Progenitor cell of endocrine pancreas (in vitro differentiated cells): ENCODE measurements at regions not wholly inside any gene's neighbourhood (a gene's known extent, or its start where the extent isn't known, plus 50 kb on each side); places are given as distances from the start of the nearest gene placed in this dataset.
"Not testable (repeated sequence)": the region's sequence is repeated elsewhere in the genome, so short reads cannot be mapped to it uniquely, and the experiment has no call there.

ENCODE experiments used
- DNase-seq: peaks from one replicate; pipeline ENCODE4 v3.0.0; 2021; ENCODE audit warnings: low spot score; ENCODE audit not compliant: unreplicated experiment
- H3K27ac Mint-ChIP-seq: 2 replicates; pipeline ENCODE4 v1.8.0; 2021; ENCODE audit warnings: mild to moderate bottlenecking, moderate library complexity, mixed read lengths
- H3K27me3 Mint-ChIP-seq: 2 replicates; pipeline ENCODE4 v1.8.0; 2021; ENCODE audit warnings: mixed read lengths
- H3K36me3 Mint-ChIP-seq: 2 replicates; pipeline ENCODE4 v1.8.0; 2022; ENCODE audit warnings: mixed read lengths; ENCODE audit not compliant: insufficient read depth
- H3K4me1 Mint-ChIP-seq: 2 replicates; pipeline ENCODE4 v1.8.0; 2021; ENCODE audit warnings: low read depth, mixed read lengths
- H3K4me3 Mint-ChIP-seq: 2 replicates; pipeline ENCODE4 v1.8.0; 2021; ENCODE audit warnings: low read depth, mild to moderate bottlenecking, moderate library complexity, mixed read lengths
- H3K9me3 Mint-ChIP-seq: 2 replicates; pipeline ENCODE4 v1.8.0; 2021; ENCODE audit warnings: low read depth, mixed read lengths
- CTCF ChIP-seq: fragments of 200-600 bp; sonication (generic); IDR thresholded peaks from one replicate; pipeline ENCODE4 v1.5.0; 2021; ENCODE audit warnings: antibody characterized with exemption, mild to moderate bottlenecking; ENCODE audit not compliant: unreplicated experiment

GRCh38 chr7:68073701-68074100 lies 1077.1 kb downstream of the TYW1 start:
- H3K4me1 Mint-ChIP-seq = no peaks in the 10 kb centered on the region
- no peak overlapping the region for H3K27ac Mint-ChIP-seq
- H3K9me3 Mint-ChIP-seq = peaks cover 3% of the 10 kb centered on the region
- TF ChIP-seq CTCF = no peak
- H3K4me3 Mint-ChIP-seq = no peak overlapping the region
- no peaks in the 10 kb centered on the region for H3K36me3 Mint-ChIP-seq
- peaks cover 3% of the 10 kb centered on the region for H3K27me3 Mint-ChIP-seq
- no peak for DNase-seq

- no peak for DNase-seq
- H3K27ac Mint-ChIP-seq = no peak overlapping the region
- H3K4me1 Mint-ChIP-seq = no peaks in the 10 kb centered on the region
- H3K36me3 Mint-ChIP-seq = no peaks in the 10 kb centered on the region
- no peak for TF ChIP-seq CTCF
- H3K4me3 Mint-ChIP-seq = no peak overlapping the region
- H3K9me3 Mint-ChIP-seq = peaks cover 3% of the 10 kb centered on the region
- H3K27me3 Mint-ChIP-seq = peaks cover 3% of the 10 kb centered on the region
These were observed 1077.6 kb downstream of the TYW1 start for GRCh38 chr7:68074242-68074641.

- Mint-ChIP-seq H3K27me3 (peaks cover 1% of the 10 kb centered on the region), H3K4me1 (no peaks in the 10 kb centered on the region), H3K36me3 (no peaks in the 10 kb centered on the region), H3K4me3 (no peak overlapping the region), H3K27ac (no peak overlapping the region), H3K9me3 (peaks cover 10% of the 10 kb centered on the region)
- TF ChIP-seq CTCF = no peak
- DNase-seq = no peak
These were observed 1081.6 kb downstream of the TYW1 start for GRCh38 chr7:68078157-68078710.

- not testable (repeated sequence) for H3K9me3 Mint-ChIP-seq, H3K27ac Mint-ChIP-seq, H3K36me3 Mint-ChIP-seq
These were observed 1085.7 kb downstream of the TYW1 start for GRCh38 chr7:68082066-68082960.

GRCh38 chr7:68082961-68083657 lies 1086.5 kb downstream of the TYW1 start:
- not testable (repeated sequence) for H3K4me3 Mint-ChIP-seq, H3K36me3 Mint-ChIP-seq, H3K27ac Mint-ChIP-seq, H3K27me3 Mint-ChIP-seq, H3K9me3 Mint-ChIP-seq, H3K4me1 Mint-ChIP-seq, DNase-seq

More at GRCh38 chr7:68082066-68082960, 1085.7 kb downstream of the TYW1 start:
- not testable (repeated sequence) for DNase-seq, H3K4me1 Mint-ChIP-seq, H3K27me3 Mint-ChIP-seq, H3K4me3 Mint-ChIP-seq

GRCh38 chr7:68087401-68087800 lies 1090.8 kb downstream of the TYW1 start:
- Mint-ChIP-seq H3K9me3 (peaks cover 2% of the 10 kb centered on the region), H3K27ac (no peak overlapping the region)
- no peak for TF ChIP-seq CTCF

More at GRCh38 chr7:68087401-68087800, 1090.8 kb downstream of the TYW1 start:
- Mint-ChIP-seq H3K36me3 (peaks cover 2% of the 10 kb centered on the region), H3K27me3 (no peaks in the 10 kb centered on the region), H3K4me3 (no peak overlapping the region), H3K4me1 (no peaks in the 10 kb centered on the region)
- DNase-seq = no peak
